ENCODE measurements at regions not wholly inside any gene's neighbourhood (a gene's known extent, or its start where the extent isn't known, plus 50 kb on each side); places are given as distances from the start of the nearest gene placed in this dataset.

DNA sequence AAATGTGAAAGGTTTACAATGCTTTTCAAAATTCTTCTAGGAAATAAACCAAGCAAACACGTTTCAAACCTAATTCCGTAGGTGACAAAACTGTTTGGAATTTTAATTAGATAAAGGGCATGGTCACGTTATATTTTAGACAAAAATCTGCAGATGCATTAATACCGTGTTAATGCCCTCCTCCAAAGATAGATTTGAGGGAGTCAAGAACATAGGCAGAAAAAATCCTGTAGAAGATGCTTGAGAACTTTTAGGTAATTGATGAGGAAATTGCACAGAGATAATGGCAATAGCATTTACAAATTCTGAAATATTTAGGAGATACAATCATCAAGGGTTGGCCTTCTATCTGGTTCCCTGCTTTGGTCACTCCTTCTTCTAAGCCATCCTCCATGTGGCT lies 212.6 kb downstream of the TMTC3 start:
- Histone ChIP-seq H3K27me3 (ENCODE audit: control insufficient read depth in 1 of 2, insufficient read depth in 2 of 2, low read length in 2 of 2) (no peaks in the 10 kb centered on the region), H3K4me3 (replicated peaks in 1 of 3; ENCODE audit: insufficient read depth in 1 of 3, low read depth in 2 of 3, low read length in 3 of 3) (no peak overlapping the region), H4K20me1 (ENCODE audit: insufficient read depth, low read length) (no peaks in the 10 kb centered on the region), H3K4me1 (ENCODE audit: insufficient read depth, low read length) (no peaks in the 10 kb centered on the region), H3K9me3 (ENCODE audit: low read length) (no peaks in the 10 kb centered on the region), H3K36me3 (replicated peaks in 1 of 2; ENCODE audit: control insufficient read depth in 1 of 2, insufficient read depth in 2 of 2, low read length in 2 of 2) (no peaks in the 10 kb centered on the region), H3K79me2 (ENCODE audit: insufficient read depth, low read length) (no peaks in the 10 kb centered on the region), H3K27ac (ENCODE audit: extremely low read length, insufficient read depth, low read length) (no peak overlapping the region), H2AFZ (ENCODE audit: low read length) (no peak overlapping the region), H3K9ac (ENCODE audit: insufficient read depth, low read depth, low read length) (no peak overlapping the region), H3K4me2 (ENCODE audit: low read depth, low read length) (no peak overlapping the region)
- 11% methylated on average over 4 of the region's 4 CpGs for WGBS (ENCODE audit: low lambda C conversion rate)
- intact Hi-C loops (cut with micrococcal nuclease; ENCODE audit: unreplicated experiment): no loop called here
- FAIRE-seq (no peak), ATAC-seq (no peak), DNase-seq (ENCODE audit: low spot score) (no peak)
- TF ChIP-seq, protein P1, sequence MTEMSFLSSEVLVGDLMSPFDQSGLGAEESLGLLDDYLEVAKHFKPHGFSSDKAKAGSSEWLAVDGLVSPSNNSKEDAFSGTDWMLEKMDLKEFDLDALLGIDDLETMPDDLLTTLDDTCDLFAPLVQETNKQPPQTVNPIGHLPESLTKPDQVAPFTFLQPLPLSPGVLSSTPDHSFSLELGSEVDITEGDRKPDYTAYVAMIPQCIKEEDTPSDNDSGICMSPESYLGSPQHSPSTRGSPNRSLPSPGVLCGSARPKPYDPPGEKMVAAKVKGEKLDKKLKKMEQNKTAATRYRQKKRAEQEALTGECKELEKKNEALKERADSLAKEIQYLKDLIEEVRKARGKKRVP (CRISPR knock-in tag; IDR thresholded peaks at IDR 0.05): no peak
- TF ChIP-seq, protein P2, sequence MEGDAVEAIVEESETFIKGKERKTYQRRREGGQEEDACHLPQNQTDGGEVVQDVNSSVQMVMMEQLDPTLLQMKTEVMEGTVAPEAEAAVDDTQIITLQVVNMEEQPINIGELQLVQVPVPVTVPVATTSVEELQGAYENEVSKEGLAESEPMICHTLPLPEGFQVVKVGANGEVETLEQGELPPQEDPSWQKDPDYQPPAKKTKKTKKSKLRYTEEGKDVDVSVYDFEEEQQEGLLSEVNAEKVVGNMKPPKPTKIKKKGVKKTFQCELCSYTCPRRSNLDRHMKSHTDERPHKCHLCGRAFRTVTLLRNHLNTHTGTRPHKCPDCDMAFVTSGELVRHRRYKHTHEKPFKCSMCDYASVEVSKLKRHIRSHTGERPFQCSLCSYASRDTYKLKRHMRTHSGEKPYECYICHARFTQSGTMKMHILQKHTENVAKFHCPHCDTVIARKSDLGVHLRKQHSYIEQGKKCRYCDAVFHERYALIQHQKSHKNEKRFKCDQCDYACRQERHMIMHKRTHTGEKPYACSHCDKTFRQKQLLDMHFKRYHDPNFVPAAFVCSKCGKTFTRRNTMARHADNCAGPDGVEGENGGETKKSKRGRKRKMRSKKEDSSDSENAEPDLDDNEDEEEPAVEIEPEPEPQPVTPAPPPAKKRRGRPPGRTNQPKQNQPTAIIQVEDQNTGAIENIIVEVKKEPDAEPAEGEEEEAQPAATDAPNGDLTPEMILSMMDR (CRISPR knock-in tag; IDR thresholded peaks at IDR 0.05): no peak
- no peak for TF ChIP-seq TP53 (CRISPR knock-in tag; conservative IDR thresholded peaks at IDR 0.05)
- TF ChIP-seq ZSCAN21 (CRISPR knock-in tag; IDR thresholded peaks at IDR 0.05; ENCODE audit: borderline replicate concordance): no peak
- no peak for TF ChIP-seq POGZ (CRISPR knock-in tag; IDR thresholded peaks at IDR 0.05)
- TF ChIP-seq IKZF1 (IDR thresholded peaks at IDR 0.05): no peak
- TF ChIP-seq TBL1XR1 (IDR thresholded peaks at IDR 0.05; ENCODE audit: borderline replicate concordance, low read length, partially characterized antibody): no peak
- TF ChIP-seq TSC22D2 (CRISPR knock-in tag; IDR thresholded peaks at IDR 0.05; ENCODE audit: borderline replicate concordance): no peak
- TF ChIP-seq CENPT (CRISPR knock-in tag; IDR thresholded peaks at IDR 0.05; ENCODE audit: low read depth): no peak
- POLR2A ChIA-PET: no interaction called here
- BruUV-seq (replicated peaks): no TSS peak
- in situ Hi-C loops (cut with HindIII; ENCODE audit: extremely low pct_ligation_motif_present, low pct_unique_long_range_greater_than_20kb): no loop called here
- CTCF ChIA-PET (ENCODE audit: low intra/inter-chr PET ratio, low total read pairs): no interaction called here
